ENCODE measurements at regions not wholly inside any gene's neighbourhood (a gene's known extent, or its start where the extent isn't known, plus 50 kb on each side); places are given as distances from the start of the nearest gene placed in this dataset.

- peaks cover 2% of the 10 kb centered on the region for H3K27me3 ChIP-seq (ENCODE audit: insufficient read depth, poor library complexity, severe bottlenecking)
- TF ChIP-seq, protein P1, sequence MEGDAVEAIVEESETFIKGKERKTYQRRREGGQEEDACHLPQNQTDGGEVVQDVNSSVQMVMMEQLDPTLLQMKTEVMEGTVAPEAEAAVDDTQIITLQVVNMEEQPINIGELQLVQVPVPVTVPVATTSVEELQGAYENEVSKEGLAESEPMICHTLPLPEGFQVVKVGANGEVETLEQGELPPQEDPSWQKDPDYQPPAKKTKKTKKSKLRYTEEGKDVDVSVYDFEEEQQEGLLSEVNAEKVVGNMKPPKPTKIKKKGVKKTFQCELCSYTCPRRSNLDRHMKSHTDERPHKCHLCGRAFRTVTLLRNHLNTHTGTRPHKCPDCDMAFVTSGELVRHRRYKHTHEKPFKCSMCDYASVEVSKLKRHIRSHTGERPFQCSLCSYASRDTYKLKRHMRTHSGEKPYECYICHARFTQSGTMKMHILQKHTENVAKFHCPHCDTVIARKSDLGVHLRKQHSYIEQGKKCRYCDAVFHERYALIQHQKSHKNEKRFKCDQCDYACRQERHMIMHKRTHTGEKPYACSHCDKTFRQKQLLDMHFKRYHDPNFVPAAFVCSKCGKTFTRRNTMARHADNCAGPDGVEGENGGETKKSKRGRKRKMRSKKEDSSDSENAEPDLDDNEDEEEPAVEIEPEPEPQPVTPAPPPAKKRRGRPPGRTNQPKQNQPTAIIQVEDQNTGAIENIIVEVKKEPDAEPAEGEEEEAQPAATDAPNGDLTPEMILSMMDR (IDR thresholded peaks at IDR 0.05; ENCODE audit: poor library complexity, severe bottlenecking) = no peak
- ATAC-seq (ENCODE audit: low read depth) = no peak
Observed at GRCh38 chr2:77796397-77796796, 274.2 kb upstream of the LRRTM4 start.

DNA sequence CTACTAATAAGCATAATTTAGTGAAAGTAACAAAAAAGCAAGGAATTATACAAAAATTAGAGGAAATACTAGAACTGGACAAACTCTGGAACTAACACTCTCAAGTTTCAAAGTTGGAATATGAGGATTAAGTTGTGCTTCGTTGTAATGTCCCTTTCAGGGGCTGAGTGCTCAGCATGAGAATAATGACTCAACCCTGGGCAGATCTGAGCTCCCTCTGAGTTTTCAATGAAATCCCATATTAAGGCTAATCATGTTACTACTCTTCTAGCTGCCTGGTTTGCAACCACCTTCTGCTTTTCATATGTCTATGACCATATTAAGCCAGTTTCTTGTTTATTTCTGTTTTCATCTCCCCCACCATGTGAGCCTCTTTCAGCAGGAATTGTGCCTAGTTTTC is 274.9 kb upstream of the LRRTM4 start:
- no peak for DNase-seq (ENCODE audit: low spot score)
- no peak for ATAC-seq (ENCODE audit: low read depth)
- peaks cover 5% of the 10 kb centered on the region for H3K27me3 ChIP-seq (ENCODE audit: insufficient read depth, poor library complexity, severe bottlenecking)

More at GRCh38 chr2:77796397-77796796, 274.2 kb upstream of the LRRTM4 start:
- Histone ChIP-seq H3K4me1 (ENCODE audit: insufficient read depth, poor library complexity, severe bottlenecking) (no peaks in the 10 kb centered on the region), H3K36me3 (ENCODE audit: low read depth) (no peaks in the 10 kb centered on the region), H3K27ac (ENCODE audit: poor library complexity, severe bottlenecking) (no peak overlapping the region), H3K4me3 (ENCODE audit: severe bottlenecking) (no peak overlapping the region), H3K9me3 (ENCODE audit: severe bottlenecking) (no peaks in the 10 kb centered on the region)
- DNase-seq (ENCODE audit: low spot score) = no peak

DNA sequence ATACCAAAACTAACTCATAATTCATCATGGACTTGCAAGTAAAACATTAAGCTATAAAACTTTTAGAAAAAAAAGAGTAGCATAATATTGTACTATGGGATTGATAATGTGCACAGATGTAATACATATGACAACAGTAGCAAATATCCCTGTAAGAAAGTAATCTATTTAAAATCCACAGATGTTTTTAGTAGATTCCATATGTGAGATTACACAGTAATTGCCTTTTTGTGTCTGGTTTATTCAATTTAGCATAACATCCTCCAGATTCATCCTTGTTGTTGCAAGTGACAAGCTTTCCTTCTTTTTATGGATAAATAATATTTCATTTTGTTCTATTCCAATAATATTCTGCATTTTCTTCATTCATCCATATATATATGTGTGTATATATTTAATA is 278.2 kb upstream of the LRRTM4 start:
- H3K27ac ChIP-seq (ENCODE audit: poor library complexity, severe bottlenecking) = no peak overlapping the region
- H3K4me1 ChIP-seq (ENCODE audit: insufficient read depth, poor library complexity, severe bottlenecking) = no peaks in the 10 kb centered on the region
- TF ChIP-seq, protein P1 (IDR thresholded peaks at IDR 0.05; ENCODE audit: poor library complexity, severe bottlenecking) = no peak
- ATAC-seq (ENCODE audit: low read depth) = no peak
- no peak for DNase-seq (ENCODE audit: low spot score)
- H3K4me3 ChIP-seq (ENCODE audit: severe bottlenecking) = no peak overlapping the region
- H3K9me3 ChIP-seq (ENCODE audit: severe bottlenecking) = no peaks in the 10 kb centered on the region
- H3K27me3 ChIP-seq (ENCODE audit: insufficient read depth, poor library complexity, severe bottlenecking) = peaks cover 19% of the 10 kb centered on the region
- H3K36me3 ChIP-seq (ENCODE audit: low read depth) = no peaks in the 10 kb centered on the region

More for the DNA sequence above, 274.9 kb upstream of the LRRTM4 start:
- Histone ChIP-seq H3K4me3 (ENCODE audit: severe bottlenecking) (no peak overlapping the region), H3K9me3 (ENCODE audit: severe bottlenecking) (no peaks in the 10 kb centered on the region), H3K4me1 (ENCODE audit: insufficient read depth, poor library complexity, severe bottlenecking) (no peaks in the 10 kb centered on the region), H3K27ac (ENCODE audit: poor library complexity, severe bottlenecking) (no peak overlapping the region), H3K36me3 (ENCODE audit: low read depth) (no peaks in the 10 kb centered on the region)
- TF ChIP-seq, protein P1 (IDR thresholded peaks at IDR 0.05; ENCODE audit: poor library complexity, severe bottlenecking) = no peak

- no peak overlapping the region for H3K27ac ChIP-seq (ENCODE audit: poor library complexity, severe bottlenecking)
- H3K27me3 ChIP-seq (ENCODE audit: insufficient read depth, poor library complexity, severe bottlenecking) = peaks cover 14% of the 10 kb centered on the region
- no peak overlapping the region for H3K4me3 ChIP-seq (ENCODE audit: severe bottlenecking)
- H3K9me3 ChIP-seq (ENCODE audit: severe bottlenecking) = no peaks in the 10 kb centered on the region
- DNase-seq (ENCODE audit: low spot score) (no peak), ATAC-seq (ENCODE audit: low read depth) (no peak)
- H3K4me1 ChIP-seq (ENCODE audit: insufficient read depth, poor library complexity, severe bottlenecking) = no peaks in the 10 kb centered on the region
- TF ChIP-seq, protein P1 (IDR thresholded peaks at IDR 0.05; ENCODE audit: poor library complexity, severe bottlenecking) = no peak
- H3K36me3 ChIP-seq (ENCODE audit: low read depth) = no peaks in the 10 kb centered on the region
Observed at GRCh38 chr2:77807531-77808215, 285.5 kb upstream of the LRRTM4 start.

- ATAC-seq (ENCODE audit: low read depth) (no peak), DNase-seq (ENCODE audit: low spot score) (no peak)
- TF ChIP-seq, protein P1 (IDR thresholded peaks at IDR 0.05; ENCODE audit: poor library complexity, severe bottlenecking) = no peak
- Histone ChIP-seq H3K4me3 (ENCODE audit: severe bottlenecking) (no peak overlapping the region), H3K9me3 (ENCODE audit: severe bottlenecking) (no peaks in the 10 kb centered on the region), H3K27me3 (ENCODE audit: insufficient read depth, poor library complexity, severe bottlenecking) (peaks cover 11% of the 10 kb centered on the region), H3K36me3 (ENCODE audit: low read depth) (no peaks in the 10 kb centered on the region), H3K27ac (ENCODE audit: poor library complexity, severe bottlenecking) (no peak overlapping the region), H3K4me1 (ENCODE audit: insufficient read depth, poor library complexity, severe bottlenecking) (no peaks in the 10 kb centered on the region)
Observed at GRCh38 chr2:77808599-77808998, 286.4 kb upstream of the LRRTM4 start.
